ENCODE measurements at regions not wholly inside any gene's neighbourhood (a gene's known extent, or its start where the extent isn't known, plus 50 kb on each side); places are given as distances from the start of the nearest gene placed in this dataset.

- TF ChIP-seq ZNF704 (CRISPR knock-in tag; IDR thresholded peaks at IDR 0.05; ENCODE audit: borderline replicate concordance) (no peak), CTCF (CRISPR knock-in tag; IDR thresholded peaks at IDR 0.05) (no peak)
These were observed 691.2 kb downstream of the EPHA4 start for GRCh38 chr2:220880623-220881596.
